ENCODE measurements at regions not wholly inside any gene's neighbourhood (a gene's known extent, or its start where the extent isn't known, plus 50 kb on each side); places are given as distances from the start of the nearest gene placed in this dataset.

DNA sequence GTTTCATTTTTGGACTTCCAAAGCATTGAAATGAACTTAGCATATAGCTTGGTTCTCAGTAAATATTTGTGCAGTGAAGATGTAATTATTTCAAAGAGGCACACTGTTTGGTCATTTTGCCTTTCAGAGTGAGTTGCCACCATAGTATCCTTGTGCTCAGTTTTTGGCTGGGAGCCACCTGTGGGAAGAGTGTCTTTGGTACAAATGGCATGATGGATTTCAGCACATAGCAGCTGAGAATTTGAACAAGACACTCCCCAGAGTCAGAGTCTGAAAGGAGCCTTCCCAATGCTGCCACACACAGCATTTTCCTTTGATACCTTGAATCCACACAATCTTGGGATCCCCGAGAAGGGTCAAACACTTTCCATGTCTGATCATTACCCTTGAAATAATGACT lies 897.2 kb upstream of the ARPP21 start:
- no peak overlapping the region for H3K4me3 ChIP-seq (ENCODE audit: low read depth, low read length)
- no peaks in the 10 kb centered on the region for H3K27me3 ChIP-seq (ENCODE audit: control insufficient read depth, insufficient read depth, low read length)
- ChIA-PET POLR2A (no interaction called here), CTCF (interaction anchor here (1.2 kb wide), 1 partner anchor 8 kb away, joined by 3 read pairs; no protein-coding TSS in a partner anchor)
- no peak for DNase-seq (ENCODE audit: low read depth)
- H3K36me3 ChIP-seq (ENCODE audit: control insufficient read depth, insufficient read depth, low read length): no peaks in the 10 kb centered on the region
- TF ChIP-seq, protein P1, sequence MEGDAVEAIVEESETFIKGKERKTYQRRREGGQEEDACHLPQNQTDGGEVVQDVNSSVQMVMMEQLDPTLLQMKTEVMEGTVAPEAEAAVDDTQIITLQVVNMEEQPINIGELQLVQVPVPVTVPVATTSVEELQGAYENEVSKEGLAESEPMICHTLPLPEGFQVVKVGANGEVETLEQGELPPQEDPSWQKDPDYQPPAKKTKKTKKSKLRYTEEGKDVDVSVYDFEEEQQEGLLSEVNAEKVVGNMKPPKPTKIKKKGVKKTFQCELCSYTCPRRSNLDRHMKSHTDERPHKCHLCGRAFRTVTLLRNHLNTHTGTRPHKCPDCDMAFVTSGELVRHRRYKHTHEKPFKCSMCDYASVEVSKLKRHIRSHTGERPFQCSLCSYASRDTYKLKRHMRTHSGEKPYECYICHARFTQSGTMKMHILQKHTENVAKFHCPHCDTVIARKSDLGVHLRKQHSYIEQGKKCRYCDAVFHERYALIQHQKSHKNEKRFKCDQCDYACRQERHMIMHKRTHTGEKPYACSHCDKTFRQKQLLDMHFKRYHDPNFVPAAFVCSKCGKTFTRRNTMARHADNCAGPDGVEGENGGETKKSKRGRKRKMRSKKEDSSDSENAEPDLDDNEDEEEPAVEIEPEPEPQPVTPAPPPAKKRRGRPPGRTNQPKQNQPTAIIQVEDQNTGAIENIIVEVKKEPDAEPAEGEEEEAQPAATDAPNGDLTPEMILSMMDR (IDR thresholded peaks at IDR 0.05; ENCODE audit: insufficient read depth, low read depth, low read length): no peak

DNA sequence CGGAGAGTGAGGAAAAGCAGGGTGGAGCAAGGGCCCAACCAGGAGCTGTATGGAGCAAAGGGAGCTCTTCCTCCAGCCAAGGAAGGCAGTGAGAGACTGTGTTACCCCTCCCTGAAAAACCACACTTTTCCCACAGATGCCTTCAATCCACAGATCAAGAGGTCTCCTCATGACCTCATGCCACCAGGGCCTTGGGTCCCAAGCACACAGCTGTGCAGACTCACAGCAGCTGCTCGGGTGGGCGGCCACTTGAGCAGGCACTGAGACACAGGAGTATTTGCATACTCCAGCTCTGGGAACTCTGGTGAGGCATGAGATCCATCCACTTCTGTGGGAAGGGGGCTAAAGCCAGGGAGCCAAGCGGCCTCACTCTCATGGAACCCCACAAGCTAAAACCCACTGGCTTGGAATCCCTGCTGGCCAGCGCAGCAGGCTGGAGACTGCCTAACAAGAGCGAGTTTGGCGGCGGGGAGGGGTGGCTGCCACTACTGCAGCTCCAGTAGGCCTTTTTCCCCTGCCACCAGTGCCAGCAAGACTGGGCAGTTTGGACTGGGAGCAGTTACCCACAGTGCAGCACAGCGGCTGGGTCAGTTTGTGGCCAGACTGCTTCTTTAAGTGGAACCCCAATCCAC lies 880.6 kb upstream of the ARPP21 start:
- DNase-seq (ENCODE audit: low read depth): no peak
- ChIA-PET POLR2A (no interaction called here), CTCF (no interaction called here)
- H3K27me3 ChIP-seq (ENCODE audit: control insufficient read depth, insufficient read depth, low read length): no peaks in the 10 kb centered on the region
- TF ChIP-seq, protein P1 (IDR thresholded peaks at IDR 0.05; ENCODE audit: insufficient read depth, low read depth, low read length): no peak
- H3K36me3 ChIP-seq (ENCODE audit: control insufficient read depth, insufficient read depth, low read length): no peaks in the 10 kb centered on the region
- no peak overlapping the region for H3K4me3 ChIP-seq (ENCODE audit: low read depth, low read length)

DNA sequence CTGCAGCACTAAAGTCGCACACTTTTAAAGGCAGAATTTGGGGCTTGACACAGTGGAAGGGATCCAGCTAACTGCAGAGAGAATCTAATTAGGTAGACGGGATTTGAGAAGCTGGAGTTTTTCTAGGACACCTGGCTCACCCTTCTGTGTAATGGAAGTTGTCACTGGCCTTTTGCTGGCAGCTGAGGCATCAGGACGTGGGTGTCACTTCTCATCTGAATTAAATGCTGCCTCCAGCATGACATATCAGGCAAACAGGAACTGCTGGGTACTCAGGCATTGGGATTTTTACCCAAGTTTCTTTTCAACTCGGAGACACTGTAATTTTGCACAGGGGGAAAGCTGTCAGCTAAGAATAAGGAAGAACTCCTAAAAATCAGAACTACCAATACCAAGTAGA lies 861.9 kb upstream of the ARPP21 start:
- TF ChIP-seq, protein P1 (IDR thresholded peaks at IDR 0.05; ENCODE audit: insufficient read depth, low read depth, low read length): no peak
- H3K27me3 ChIP-seq (ENCODE audit: control insufficient read depth, insufficient read depth, low read length): no peaks in the 10 kb centered on the region
- no peak overlapping the region for H3K4me3 ChIP-seq (ENCODE audit: low read depth, low read length)
- ChIA-PET CTCF (no interaction called here), POLR2A (no interaction called here)
- H3K36me3 ChIP-seq (ENCODE audit: control insufficient read depth, insufficient read depth, low read length): no peaks in the 10 kb centered on the region
- no peak for DNase-seq (ENCODE audit: low read depth)

DNA sequence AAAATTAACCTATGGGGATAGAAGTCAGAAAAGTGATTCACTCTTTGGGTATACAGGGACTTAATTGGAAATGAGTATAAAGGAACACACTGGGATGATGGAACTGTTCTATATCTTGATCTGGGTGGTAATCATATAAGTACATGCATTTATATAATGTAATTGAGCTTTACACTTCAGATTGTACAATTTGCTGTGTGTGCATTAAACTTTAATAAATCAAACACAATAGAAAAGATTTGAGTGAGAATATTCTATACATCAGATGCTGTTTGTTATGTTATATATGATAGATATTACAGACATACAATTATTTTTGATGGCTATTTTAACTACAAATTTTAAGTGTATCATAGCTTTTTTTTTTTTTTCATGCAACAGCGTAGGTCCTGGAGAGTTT lies 860.2 kb upstream of the ARPP21 start:
- DNase-seq (ENCODE audit: low read depth): no peak
- TF ChIP-seq, protein P1 (IDR thresholded peaks at IDR 0.05; ENCODE audit: insufficient read depth, low read depth, low read length): no peak
- Histone ChIP-seq H3K4me3 (ENCODE audit: low read depth, low read length) (no peak overlapping the region), H3K36me3 (ENCODE audit: control insufficient read depth, insufficient read depth, low read length) (no peaks in the 10 kb centered on the region), H3K27me3 (ENCODE audit: control insufficient read depth, insufficient read depth, low read length) (no peaks in the 10 kb centered on the region)
- ChIA-PET CTCF (interaction anchor here (1.3 to 2.1 kb wide), 3 partner anchors 15 to 895 kb away, joined by 3 to 4 read pairs (median 4); no protein-coding TSS in a partner anchor), POLR2A (no interaction called here)

DNA sequence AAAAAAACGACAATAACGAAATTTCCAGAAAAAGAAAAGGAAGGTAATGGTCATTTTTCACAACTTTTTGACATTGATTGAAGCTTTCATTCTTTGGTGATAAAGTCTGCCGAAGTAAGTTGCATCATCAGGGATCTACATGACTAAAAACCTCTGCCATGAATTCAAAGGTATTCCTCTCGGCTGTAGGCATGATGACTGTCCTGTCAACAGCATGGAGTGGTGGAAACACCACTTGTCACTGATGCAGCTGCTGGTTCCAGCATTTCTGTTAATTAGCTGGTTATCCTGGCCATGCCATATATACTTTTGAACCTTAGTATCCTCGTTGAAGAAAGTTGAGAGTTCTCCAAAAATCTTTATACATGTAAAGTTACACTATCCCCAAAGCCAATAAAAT lies 859.0 kb upstream of the ARPP21 start:
- H3K36me3 ChIP-seq (ENCODE audit: control insufficient read depth, insufficient read depth, low read length): no peaks in the 10 kb centered on the region
- H3K4me3 ChIP-seq (ENCODE audit: low read depth, low read length): no peak overlapping the region
- DNase-seq (ENCODE audit: low read depth): no peak
- CTCF ChIA-PET: interaction anchor here (2.1 kb wide), 1 partner anchor 21 kb away, joined by 4 read pairs; no protein-coding TSS in a partner anchor
- POLR2A ChIA-PET: no interaction called here
- no peaks in the 10 kb centered on the region for H3K27me3 ChIP-seq (ENCODE audit: control insufficient read depth, insufficient read depth, low read length)
- TF ChIP-seq, protein P1 (IDR thresholded peaks at IDR 0.05; ENCODE audit: insufficient read depth, low read depth, low read length): no peak

Data from BJ (cell line).